ENCODE measurements at regions not wholly inside any gene's neighbourhood (a gene's known extent, or its start where the extent isn't known, plus 50 kb on each side); places are given as distances from the start of the nearest gene placed in this dataset.

DNA sequence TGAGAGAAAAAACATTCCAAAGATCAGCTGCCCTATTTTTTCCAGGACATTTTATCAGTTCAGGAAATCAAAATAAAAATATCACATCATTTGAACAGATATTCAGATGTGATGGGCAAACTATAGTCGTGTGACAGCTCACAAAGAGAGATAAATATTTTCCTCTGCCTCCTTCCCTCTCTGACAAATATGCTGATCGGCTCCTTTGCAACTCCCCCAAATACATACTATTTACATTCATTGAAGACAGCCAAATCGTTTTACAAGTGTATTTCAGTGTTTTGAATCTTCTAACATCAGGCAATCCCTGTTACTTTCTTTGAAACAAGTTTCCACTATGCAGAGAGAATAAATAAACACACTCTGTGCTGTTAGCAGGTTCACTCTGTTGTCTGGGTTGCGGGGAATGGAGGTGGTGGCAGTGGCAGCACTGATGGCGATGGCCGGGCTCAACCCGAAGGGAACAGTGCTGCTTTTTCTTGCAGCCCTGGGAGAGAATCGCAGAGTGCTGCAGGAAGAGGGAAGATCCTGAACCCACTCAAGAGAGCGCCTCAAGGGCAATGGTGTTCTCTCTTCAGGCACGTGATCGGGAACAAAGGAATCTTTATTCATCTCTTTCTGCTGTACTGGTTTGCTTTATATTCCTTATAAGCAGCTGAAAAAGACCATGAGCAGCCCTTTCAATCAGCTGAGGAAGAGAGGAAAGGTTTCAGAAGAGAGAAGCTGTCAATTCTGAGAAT lies 142.5 kb downstream of the PHLDA1 start:
- Histone ChIP-seq H3F3A (ENCODE audit: low read depth) (no peaks in the 10 kb centered on the region), H3K79me2 (ENCODE audit: insufficient read depth, low read length) (no peaks in the 10 kb centered on the region), H3K9me2 (replicated peaks; ENCODE audit: low read depth, low read length) (no peaks in the 10 kb centered on the region), H2AFZ (ENCODE audit: low read length) (no peak overlapping the region), H3K9me3 (ENCODE audit: insufficient read depth, low read depth, low read length) (no peaks in the 10 kb centered on the region), H3K36me3 (ENCODE audit: insufficient read depth, low read length) (no peaks in the 10 kb centered on the region), H3K9ac (ENCODE audit: low read depth, low read length, poor library complexity, severe bottlenecking) (no peak overlapping the region), H4K20me1 (ENCODE audit: insufficient read depth, low read length, poor library complexity, severe bottlenecking) (no peaks in the 10 kb centered on the region), H3K27me3 (ENCODE audit: insufficient read depth, low read length, poor library complexity, severe bottlenecking) (no peaks in the 10 kb centered on the region), H3K4me2 (ENCODE audit: low read depth, low read length, poor library complexity, severe bottlenecking) (no peak overlapping the region), H3K4me1 (ENCODE audit: insufficient read depth, low read length, poor library complexity, severe bottlenecking) (no peaks in the 10 kb centered on the region), H3K4me3 (ENCODE audit: low read length, poor library complexity, severe bottlenecking) (no peak overlapping the region)
- TF ChIP-seq, protein P1, sequence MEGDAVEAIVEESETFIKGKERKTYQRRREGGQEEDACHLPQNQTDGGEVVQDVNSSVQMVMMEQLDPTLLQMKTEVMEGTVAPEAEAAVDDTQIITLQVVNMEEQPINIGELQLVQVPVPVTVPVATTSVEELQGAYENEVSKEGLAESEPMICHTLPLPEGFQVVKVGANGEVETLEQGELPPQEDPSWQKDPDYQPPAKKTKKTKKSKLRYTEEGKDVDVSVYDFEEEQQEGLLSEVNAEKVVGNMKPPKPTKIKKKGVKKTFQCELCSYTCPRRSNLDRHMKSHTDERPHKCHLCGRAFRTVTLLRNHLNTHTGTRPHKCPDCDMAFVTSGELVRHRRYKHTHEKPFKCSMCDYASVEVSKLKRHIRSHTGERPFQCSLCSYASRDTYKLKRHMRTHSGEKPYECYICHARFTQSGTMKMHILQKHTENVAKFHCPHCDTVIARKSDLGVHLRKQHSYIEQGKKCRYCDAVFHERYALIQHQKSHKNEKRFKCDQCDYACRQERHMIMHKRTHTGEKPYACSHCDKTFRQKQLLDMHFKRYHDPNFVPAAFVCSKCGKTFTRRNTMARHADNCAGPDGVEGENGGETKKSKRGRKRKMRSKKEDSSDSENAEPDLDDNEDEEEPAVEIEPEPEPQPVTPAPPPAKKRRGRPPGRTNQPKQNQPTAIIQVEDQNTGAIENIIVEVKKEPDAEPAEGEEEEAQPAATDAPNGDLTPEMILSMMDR (conservative IDR thresholded peaks at IDR 0.05; ENCODE audit: low read length) = no peak
- no peak for TF ChIP-seq EZH2phosphoT487 (IDR thresholded peaks at IDR 0.05; ENCODE audit: borderline replicate concordance)

DNA sequence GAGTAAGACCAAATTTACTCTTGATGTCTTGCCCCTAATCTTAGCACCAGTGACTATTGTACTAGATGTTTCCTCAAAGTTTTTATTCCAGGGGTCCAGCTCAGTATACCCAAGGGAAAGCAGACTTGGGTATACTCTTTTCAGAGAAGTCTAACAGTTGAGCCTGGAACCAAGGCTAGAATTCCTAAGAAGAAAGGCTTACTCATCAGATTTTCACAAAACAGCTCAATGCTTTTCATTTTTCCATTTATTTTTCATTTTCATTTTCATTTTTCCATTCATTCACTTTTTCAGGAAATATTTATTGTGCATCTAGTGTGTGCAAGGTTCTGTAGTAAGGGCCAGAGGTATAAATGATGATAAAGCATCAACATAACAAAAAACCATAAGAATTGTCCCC lies 143.2 kb downstream of the PHLDA1 start:
- no peaks in the 10 kb centered on the region for H3K79me2 ChIP-seq (ENCODE audit: insufficient read depth, low read length)
- H3K4me1 ChIP-seq (ENCODE audit: insufficient read depth, low read length, poor library complexity, severe bottlenecking) = no peaks in the 10 kb centered on the region
- TF ChIP-seq EZH2phosphoT487 (IDR thresholded peaks at IDR 0.05; ENCODE audit: borderline replicate concordance) = no peak
- TF ChIP-seq, protein P1 (conservative IDR thresholded peaks at IDR 0.05; ENCODE audit: low read length) = no peak
- H2AFZ ChIP-seq (ENCODE audit: low read length) = no peak overlapping the region
- no peak overlapping the region for H3K9ac ChIP-seq (ENCODE audit: low read depth, low read length, poor library complexity, severe bottlenecking)
- no peaks in the 10 kb centered on the region for H3F3A ChIP-seq (ENCODE audit: low read depth)
- no peaks in the 10 kb centered on the region for H3K9me3 ChIP-seq (ENCODE audit: insufficient read depth, low read depth, low read length)
- H3K4me2 ChIP-seq (ENCODE audit: low read depth, low read length, poor library complexity, severe bottlenecking) = no peak overlapping the region
- no peaks in the 10 kb centered on the region for H3K27me3 ChIP-seq (ENCODE audit: insufficient read depth, low read length, poor library complexity, severe bottlenecking)
- H3K9me2 ChIP-seq (replicated peaks; ENCODE audit: low read depth, low read length) = no peaks in the 10 kb centered on the region
- H4K20me1 ChIP-seq (ENCODE audit: insufficient read depth, low read length, poor library complexity, severe bottlenecking) = no peaks in the 10 kb centered on the region
- no peaks in the 10 kb centered on the region for H3K36me3 ChIP-seq (ENCODE audit: insufficient read depth, low read length)
- H3K4me3 ChIP-seq (ENCODE audit: low read length, poor library complexity, severe bottlenecking) = no peak overlapping the region

DNA sequence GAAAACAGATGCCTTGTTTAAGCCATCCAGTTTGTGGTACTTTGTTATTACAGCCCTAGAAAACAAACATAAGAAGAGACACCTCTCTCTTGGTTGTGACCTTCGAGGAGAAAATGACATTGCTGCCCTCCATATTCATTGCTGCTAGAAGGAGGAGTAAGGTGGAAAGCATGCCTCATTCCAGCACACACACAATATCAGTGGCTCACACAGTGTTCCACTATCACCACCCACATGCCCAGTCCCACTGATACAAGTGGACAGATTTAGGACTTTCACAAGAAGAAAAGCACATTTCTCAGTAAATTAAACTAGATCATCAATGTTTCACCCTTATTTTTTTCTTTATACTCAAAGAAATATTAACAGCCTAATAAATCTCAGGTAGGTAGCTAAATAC lies 143.6 kb downstream of the PHLDA1 start:
- Histone ChIP-seq H3K9ac (ENCODE audit: low read depth, low read length, poor library complexity, severe bottlenecking) (no peak overlapping the region), H3K9me2 (replicated peaks; ENCODE audit: low read depth, low read length) (no peaks in the 10 kb centered on the region), H3K79me2 (ENCODE audit: insufficient read depth, low read length) (no peaks in the 10 kb centered on the region), H4K20me1 (ENCODE audit: insufficient read depth, low read length, poor library complexity, severe bottlenecking) (no peaks in the 10 kb centered on the region), H3K36me3 (ENCODE audit: insufficient read depth, low read length) (no peaks in the 10 kb centered on the region), H3K4me1 (ENCODE audit: insufficient read depth, low read length, poor library complexity, severe bottlenecking) (no peaks in the 10 kb centered on the region), H3K9me3 (ENCODE audit: insufficient read depth, low read depth, low read length) (no peaks in the 10 kb centered on the region), H2AFZ (ENCODE audit: low read length) (no peak overlapping the region), H3F3A (ENCODE audit: low read depth) (no peaks in the 10 kb centered on the region), H3K27me3 (ENCODE audit: insufficient read depth, low read length, poor library complexity, severe bottlenecking) (no peaks in the 10 kb centered on the region), H3K4me2 (ENCODE audit: low read depth, low read length, poor library complexity, severe bottlenecking) (no peak overlapping the region), H3K4me3 (ENCODE audit: low read length, poor library complexity, severe bottlenecking) (no peak overlapping the region)
- TF ChIP-seq, protein P1 (conservative IDR thresholded peaks at IDR 0.05; ENCODE audit: low read length) = no peak
- TF ChIP-seq EZH2phosphoT487 (IDR thresholded peaks at IDR 0.05; ENCODE audit: borderline replicate concordance) = no peak

Measured in Loucy (cell line).